ENCODE measurements at regions not wholly inside any gene's neighbourhood (a gene's known extent, or its start where the extent isn't known, plus 50 kb on each side); places are given as distances from the start of the nearest gene placed in this dataset.

- TF ChIP-seq CTCF (IDR thresholded peaks at IDR 0.05) = no peak
- DNase-seq = no peak
- no peak overlapping the region for H3K4me3 Mint-ChIP-seq
- H3K4me1 Mint-ChIP-seq (ENCODE audit: low read depth) = peaks cover 18% of the 10 kb centered on the region
- H3K36me3 Mint-ChIP-seq (ENCODE audit: low read depth) = no peaks in the 10 kb centered on the region
- peaks cover 2% of the 10 kb centered on the region; the same call in 1 of the 2 replicates for H3K27me3 Mint-ChIP-seq (ENCODE audit: insufficient read depth)
- H3K27ac Mint-ChIP-seq = no peak overlapping the region
- H3K9me3 Mint-ChIP-seq = no peaks in the 10 kb centered on the region
Observed at GRCh38 chr1:109847251-109847650, 63.4 kb upstream of the CSF1 start.

GRCh38 chr1:109846846-109847245, 63.8 kb upstream of the CSF1 start:
- Mint-ChIP-seq H3K27me3 (ENCODE audit: insufficient read depth) (peaks cover 2% of the 10 kb centered on the region; the same call in 1 of the 2 replicates), H3K36me3 (ENCODE audit: low read depth) (no peaks in the 10 kb centered on the region), H3K27ac (no peak overlapping the region), H3K4me1 (ENCODE audit: low read depth) (peaks cover 14% of the 10 kb centered on the region), H3K9me3 (no peaks in the 10 kb centered on the region), H3K4me3 (no peak overlapping the region)
- DNase-seq = no peak
- no peak for TF ChIP-seq CTCF (IDR thresholded peaks at IDR 0.05)

- Mint-ChIP-seq H3K27ac (no peak overlapping the region), H3K4me1 (ENCODE audit: low read depth) (peaks cover 12% of the 10 kb centered on the region), H3K9me3 (no peaks in the 10 kb centered on the region), H3K36me3 (ENCODE audit: low read depth) (no peaks in the 10 kb centered on the region), H3K27me3 (ENCODE audit: insufficient read depth) (no peaks in the 10 kb centered on the region; the same call in 1 of the 2 replicates), H3K4me3 (no peak overlapping the region)
- DNase-seq = no peak
- no peak for TF ChIP-seq CTCF (IDR thresholded peaks at IDR 0.05)
Observed at GRCh38 chr1:109846162-109846561, 64.5 kb upstream of the CSF1 start.

GRCh38 chr1:109845658-109846057, 65.0 kb upstream of the CSF1 start:
- Mint-ChIP-seq H3K4me1 (ENCODE audit: low read depth) (peaks cover 7% of the 10 kb centered on the region), H3K27ac (no peak overlapping the region), H3K27me3 (ENCODE audit: insufficient read depth) (no peaks in the 10 kb centered on the region; the same call in 1 of the 2 replicates), H3K4me3 (no peak overlapping the region), H3K36me3 (ENCODE audit: low read depth) (peaks cover 2% of the 10 kb centered on the region; the same call in 1 of the 2 replicates), H3K9me3 (no peaks in the 10 kb centered on the region)
- no peak for TF ChIP-seq CTCF (IDR thresholded peaks at IDR 0.05)
- no peak for DNase-seq

- no peak for DNase-seq
- H3K27me3 Mint-ChIP-seq (ENCODE audit: insufficient read depth) = no peaks in the 10 kb centered on the region; the same call in 1 of the 2 replicates
- no peak for TF ChIP-seq CTCF (IDR thresholded peaks at IDR 0.05)
- peaks cover 10% of the 10 kb centered on the region for H3K4me1 Mint-ChIP-seq (ENCODE audit: low read depth)
- no peak overlapping the region for H3K27ac Mint-ChIP-seq
- no peaks in the 10 kb centered on the region for H3K9me3 Mint-ChIP-seq
- peaks cover 5% of the 10 kb centered on the region; the same call in 1 of the 2 replicates for H3K36me3 Mint-ChIP-seq (ENCODE audit: low read depth)
- no peak overlapping the region for H3K4me3 Mint-ChIP-seq
Observed at GRCh38 chr1:109844609-109845008, 66.0 kb upstream of the CSF1 start.

All from HFFc6 (cell line).